ENCODE measurements at regions not wholly inside any gene's neighbourhood (a gene's known extent, or its start where the extent isn't known, plus 50 kb on each side); places are given as distances from the start of the nearest gene placed in this dataset.
"Not testable (repeated sequence)": the region's sequence is repeated elsewhere in the genome, so short reads cannot be mapped to it uniquely, and the experiment has no call there.

DNA sequence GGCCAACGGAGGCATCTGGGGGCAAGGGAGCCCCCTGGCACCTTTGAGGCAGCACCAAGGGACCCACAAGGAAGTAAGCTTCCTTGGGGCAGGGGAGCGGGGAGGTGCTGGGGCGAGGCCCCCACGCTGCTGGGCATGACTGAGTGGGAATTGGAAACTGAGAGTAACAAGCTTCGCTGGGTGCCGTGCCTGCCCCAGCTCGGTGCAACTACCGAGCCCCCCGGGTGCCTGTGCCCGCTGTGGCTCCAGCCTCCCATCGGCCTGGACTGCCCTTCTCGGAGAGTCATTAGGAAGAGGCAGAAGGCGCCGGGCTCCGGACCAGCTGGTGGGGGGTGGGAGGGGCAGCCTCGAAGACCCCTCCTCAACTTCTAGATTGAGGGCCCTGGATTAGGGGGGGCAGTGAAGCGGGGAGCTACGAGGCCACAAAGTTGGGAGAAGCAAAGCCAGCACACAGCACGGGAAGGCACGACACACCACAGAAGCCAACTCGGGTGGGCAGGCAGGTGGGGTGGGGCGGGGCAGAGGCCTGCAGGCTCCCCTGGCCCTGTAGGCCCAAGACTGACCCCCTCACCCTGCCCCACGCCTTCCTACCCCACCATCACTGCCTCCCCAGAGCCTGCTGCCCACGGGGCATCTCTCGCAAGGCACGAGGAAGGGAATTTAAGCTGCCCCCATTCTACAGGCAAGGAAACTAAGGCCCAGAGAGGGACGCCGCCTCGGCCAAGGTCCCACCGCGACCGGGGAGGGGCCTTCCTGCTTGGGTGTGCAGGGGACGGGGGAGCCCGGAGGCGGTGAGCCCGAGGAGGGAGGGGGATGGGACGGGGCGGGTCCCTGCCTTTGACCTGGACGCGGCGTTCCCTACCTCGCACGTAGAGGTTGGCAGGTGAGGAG lies 83.2 kb downstream of the PTPRS start:
- DNase-seq = no peak

DNA sequence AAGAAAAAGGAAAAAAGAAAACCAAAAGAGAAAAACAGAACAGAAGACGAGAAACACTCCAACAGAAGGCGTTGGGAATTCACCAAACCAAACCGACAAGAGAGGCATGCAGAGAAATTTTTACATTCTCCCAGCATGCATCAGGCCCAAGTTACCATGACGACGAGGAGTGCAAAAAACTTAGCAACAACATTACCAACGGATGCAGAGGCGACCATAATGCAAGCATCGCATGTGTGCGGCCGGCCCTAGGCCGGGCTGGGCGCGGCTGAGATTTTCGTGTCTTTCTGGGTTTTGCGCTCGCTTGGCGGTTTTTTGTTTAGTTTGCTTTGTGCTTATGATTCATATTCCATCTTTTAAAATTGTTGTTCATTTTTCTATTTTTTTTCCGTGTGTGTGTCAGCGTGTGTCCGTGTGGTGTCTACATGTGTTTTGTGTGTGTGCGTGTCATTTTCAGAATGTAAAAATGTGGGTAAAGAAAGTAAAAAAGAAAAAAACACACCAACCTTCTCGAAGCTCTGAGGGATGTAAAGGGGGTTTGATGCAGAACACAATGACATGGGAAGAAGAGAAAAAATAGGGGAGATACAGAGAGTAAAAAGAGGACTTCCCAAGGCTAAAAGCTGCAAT lies 84.9 kb downstream of the PTPRS start:
- no peak for DNase-seq

DNA sequence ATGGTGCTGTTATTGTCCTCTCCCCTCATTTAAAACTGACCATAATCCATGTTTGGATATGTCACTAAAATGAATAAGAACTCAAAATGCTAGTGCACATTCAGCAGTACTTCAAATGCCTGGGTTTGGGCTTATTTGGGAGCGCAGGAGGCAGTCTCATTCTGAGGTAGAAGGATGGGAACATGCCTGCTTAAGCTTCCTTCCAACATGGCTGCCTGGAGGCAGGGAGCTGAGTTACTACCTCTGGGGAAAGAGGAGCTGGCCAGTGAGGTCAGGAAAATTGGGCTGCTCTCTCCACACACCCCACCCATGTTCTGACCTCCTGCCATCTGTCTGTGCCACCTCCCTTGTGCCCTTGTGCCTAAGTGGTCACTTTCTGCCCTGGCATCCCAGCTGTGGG lies 85.7 kb downstream of the PTPRS start:
- DNase-seq = no peak

DNA sequence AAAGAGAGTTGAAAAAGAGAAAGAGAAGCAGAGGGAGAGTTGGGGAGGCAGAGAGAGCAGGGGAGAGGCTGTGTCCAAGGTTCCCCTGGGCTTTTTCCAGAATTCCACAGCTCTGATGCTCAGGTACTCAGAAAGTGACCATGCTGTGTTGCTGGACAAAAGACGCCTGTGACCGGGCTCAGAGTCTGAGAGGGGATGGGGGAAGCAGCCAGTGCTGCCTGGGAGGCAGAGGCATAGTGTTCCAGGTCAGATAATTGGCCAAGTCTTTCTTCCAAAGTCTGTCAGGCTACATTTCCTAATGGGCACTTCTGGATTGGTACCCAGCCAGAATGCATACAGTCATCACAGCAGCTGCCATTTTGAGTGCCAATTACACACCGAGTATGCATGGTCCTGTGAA lies 86.1 kb downstream of the PTPRS start:
- DNase-seq = no peak

DNA sequence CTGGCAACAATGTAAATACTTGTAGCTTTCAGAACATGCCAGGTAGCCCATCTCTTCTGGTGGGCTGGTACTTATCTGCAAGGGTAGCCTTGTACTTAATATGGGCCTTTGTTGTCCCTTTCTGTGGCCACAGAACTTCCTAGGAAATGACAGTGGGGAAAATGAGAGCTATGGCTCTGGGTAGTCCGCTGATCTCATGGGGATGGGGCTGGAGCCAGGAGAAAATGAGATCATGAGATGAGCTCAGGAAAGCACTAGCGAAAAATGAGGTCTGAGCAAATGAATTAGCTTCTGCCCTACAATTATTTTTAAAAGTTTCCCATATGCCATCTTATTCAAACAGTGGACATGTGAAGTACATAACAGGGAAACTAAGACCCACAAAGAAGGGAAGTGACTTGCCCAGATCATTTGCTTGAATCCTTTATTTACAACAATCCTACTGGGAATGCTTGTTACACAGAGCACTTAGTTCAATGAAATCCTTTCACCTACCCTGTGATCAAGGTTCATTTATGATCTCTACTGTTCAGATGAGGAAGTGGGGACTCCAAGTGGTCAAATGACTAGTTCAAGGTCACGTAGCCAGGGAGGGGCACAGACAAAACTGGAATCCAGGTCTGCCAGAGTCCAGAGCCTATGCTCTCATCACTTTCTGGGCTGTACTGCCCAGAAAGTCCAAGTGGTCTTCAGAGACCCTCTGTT lies 87.1 kb downstream of the PTPRS start:
- DNase-seq = no peak

DNA sequence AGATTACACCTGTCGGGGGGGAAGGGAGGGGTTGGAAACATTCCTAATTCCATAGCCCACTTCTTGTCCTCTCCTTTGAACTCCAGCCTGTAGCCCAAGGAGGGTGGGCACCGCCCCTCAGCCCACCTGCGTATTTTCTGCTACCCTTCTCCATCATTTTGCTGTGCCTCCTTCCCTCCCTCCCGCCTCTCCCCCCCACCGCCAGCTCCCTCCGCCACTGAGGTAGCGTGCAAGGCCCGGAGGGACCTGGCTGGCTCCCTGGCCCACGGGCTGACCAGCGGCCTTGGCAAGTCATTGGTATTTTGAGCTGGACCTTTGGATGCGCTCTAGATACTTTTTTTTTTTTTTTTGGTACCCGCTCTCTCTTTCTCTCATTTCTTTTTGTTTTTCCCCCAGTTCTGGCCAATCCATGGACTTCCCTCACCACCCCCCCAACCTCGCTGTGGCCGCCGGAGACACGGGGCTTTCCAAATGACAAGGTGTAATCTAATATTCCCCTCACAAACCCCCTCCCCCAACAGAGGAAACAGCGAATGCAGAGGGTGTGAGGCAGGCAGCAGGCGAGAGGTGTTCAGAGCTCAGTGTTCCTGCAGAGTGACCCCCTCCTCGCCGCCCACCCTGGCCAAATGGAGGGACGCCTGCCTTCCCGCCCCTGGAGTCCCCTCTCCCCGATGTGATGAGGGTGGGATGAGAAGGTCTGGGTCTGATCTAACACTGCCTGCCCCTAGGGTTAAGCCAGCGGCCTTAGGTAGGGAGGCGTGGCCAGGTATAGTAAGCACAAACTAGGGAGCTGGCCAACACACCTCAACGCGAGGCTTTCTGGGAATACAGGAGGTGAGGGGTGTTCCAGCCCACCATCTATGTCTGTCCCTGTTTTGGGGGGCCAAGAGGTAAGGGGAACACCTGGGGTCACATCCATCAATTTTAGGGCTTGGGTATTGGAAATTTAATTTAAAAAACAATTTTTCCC lies 89.2 kb downstream of the PTPRS start:
- DNase-seq = no peak

DNA sequence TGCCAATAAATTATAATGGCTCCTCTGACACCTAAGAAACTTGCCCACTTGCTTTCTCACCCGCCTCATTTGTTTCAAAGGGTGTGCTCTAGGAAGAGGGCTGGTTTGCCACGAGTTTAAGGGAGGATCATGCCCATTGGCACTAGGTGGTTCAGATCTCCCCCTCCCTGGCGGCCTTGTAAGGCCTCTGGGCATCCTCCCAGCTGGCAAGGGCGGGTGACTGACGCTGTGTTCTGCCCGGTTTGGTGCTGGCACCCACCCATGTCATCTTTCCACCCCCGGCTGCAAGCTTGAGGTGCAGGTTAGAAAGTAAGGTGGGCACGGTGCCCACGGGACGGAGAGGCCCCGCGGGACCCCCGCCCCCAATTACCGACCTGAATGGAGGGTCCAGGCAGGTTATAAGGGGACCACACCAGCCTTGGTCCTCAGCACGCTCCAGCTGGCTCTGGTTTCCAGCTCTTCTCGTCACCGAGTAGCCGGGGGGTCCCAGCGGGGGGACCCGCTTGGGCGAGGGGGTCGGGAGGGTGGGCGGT lies 90.4 kb downstream of the PTPRS start:
- DNase-seq = no peak

DNA sequence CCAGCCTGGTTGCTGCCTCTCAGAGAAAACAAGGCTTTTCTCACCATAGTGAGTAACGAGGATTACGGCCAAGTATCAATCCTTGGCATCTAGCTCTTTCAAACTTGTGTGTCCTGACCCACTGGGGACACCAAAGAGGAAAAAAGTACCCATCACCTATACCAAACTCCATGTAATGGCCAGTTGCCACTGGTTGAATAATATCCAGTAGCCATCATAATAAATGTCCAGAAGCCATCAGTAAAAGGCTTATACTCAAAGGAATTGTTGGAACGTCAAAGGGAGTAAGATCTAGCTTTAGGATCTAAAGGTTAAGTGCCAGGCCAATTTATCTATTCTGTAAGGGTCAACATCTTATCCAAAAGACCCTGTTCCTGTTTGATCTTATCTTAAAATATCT lies 91.1 kb downstream of the PTPRS start:
- DNase-seq = no peak

DNA sequence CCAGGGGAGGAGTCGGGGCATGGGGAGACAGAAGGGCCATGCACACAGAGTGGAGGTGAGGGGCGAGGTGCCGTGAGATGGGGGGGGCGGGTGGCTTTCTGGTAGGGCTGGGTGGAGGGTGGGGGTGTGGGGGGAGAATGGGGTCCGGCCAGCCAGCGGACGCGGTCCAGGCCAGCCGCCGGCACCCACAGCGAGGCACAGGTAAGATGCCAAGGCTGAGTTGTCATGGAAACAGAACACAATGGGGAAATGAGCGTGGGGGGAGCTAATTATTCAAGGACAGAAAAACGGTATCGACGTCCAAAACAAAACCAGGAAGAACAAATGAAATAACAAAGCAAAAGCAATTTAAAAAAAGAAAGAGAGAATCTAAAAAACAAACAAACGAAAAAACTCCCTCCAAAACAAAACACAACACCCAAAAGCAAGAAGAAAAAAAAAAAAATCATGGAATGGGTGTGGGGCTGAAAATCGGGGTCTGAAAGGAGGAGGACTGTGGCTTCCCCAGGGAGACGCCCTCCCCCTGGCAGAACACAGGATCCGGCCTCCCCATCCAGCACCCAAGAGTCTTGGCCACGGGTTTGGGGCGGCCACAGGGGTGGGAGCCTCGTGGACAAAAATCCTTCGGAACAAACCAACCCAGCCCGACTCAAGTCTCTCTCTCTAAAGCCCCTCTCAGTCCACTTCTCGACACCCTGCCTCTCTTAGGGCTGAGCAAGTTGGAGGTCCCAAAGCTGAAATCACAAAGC lies 92.5 kb downstream of the PTPRS start:
- DNase-seq = no peak

DNA sequence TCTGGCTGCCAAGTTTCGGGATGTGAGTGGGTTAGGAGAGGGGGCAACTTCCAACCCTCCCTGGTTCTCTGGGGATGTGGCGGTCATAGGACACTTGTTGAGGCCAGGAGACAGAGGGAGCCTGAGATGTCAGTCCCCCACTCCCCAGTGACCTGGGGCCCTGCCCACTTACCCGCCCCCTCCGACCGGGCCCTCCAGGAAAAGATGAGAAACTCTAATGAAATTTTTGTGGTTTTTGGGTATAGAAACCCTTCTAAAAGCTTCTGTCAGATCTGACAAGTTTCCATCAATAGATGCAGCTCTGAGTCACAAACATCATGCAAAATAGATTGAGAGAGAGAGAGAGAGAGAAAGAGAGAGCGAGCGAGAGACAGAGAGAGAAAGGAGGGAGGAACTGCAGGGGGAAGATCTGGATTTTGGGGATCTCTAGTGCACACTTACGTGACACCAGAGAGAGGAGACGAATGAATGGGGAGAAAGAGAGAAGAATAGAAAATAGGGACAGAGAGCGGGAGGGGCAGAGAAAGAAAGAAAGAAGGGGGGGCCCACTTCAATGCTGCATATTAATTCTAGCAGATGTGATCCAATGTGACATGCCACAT lies 94.0 kb downstream of the PTPRS start:
- DNase-seq = peak; percentile 56 to 63

DNA sequence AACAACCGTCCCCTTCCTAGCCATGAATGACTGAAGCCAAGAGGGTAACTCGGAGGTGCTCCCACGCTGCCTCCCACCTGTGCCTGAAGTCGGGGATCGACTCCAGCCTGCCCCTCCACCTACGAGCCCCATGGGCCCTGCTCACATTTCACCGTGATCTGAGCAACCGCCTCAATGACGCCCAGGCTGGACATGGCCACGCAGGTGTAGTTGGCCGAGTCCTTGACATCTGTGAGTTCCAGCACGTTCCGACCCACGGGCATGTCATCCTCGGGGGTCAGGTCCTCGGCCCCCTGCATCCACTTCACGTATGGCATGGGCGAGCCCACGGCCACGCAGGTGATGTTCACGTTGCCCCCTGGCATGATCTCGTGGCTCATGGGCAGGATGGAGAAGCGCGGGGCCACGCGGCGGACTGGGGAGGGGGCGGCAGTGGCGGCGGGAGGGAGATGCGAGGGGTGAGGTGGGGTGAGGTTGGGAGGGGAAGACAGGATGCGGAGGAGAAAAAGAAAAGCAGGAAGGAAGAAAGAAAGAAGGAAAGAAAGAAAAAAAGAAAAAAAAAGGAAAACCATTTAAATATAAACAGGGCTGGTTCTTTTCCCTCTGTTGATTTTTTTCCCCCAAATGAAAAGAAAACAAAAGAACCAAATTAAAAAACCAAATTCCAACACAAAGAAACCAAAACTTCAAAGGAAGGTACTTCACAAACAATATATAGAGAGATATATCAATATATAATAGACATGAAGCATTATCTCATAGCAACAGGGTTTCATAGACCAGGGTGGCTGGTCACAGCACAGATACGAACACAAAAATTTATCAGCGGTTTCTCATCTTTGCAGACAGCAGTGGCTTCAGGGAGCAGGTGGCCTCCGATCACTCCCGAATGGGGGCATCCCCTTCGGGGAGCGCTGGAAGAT lies 94.7 kb downstream of the PTPRS start:
- DNase-seq = no peak

DNA sequence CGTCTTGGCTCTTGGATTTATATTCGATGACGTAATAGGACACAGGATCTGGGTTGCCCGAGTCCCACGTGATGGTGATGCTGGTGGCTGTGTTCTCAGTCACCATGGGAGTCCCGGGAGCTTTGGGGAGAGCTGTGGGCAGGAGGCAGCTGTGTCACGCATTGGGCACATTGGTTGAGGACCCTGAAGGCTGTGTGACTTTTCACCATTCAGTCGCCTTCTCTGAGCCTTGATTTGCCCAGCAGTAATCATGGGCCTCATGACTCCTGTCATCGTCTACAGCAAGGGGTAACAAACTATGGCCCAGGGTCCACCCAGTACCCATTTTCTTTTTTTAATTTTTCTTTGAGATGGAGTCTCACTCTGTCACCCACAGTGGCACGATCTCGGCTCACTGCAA lies 96.3 kb downstream of the PTPRS start:
- DNase-seq = no peak

DNA sequence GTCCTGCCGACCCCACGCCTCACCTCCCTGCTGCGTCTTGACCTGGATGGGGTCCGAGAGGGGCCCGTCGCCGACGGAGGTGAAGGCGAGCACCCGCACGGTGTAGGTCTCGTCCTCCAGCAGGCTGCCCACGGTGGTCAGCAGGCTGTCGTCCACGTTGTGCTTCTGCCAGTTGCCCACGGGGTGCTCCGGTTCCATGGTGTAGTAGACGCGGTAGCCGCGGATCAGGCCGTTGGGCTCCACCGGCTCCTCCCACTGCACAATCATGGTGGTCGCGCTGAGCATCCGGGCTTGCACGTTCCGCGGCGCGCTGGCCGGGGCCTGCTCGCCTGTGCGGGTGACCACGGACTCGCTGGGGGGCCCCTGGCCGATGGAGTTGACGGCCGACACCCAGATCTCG lies 96.7 kb downstream of the PTPRS start:
- DNase-seq = no peak

DNA sequence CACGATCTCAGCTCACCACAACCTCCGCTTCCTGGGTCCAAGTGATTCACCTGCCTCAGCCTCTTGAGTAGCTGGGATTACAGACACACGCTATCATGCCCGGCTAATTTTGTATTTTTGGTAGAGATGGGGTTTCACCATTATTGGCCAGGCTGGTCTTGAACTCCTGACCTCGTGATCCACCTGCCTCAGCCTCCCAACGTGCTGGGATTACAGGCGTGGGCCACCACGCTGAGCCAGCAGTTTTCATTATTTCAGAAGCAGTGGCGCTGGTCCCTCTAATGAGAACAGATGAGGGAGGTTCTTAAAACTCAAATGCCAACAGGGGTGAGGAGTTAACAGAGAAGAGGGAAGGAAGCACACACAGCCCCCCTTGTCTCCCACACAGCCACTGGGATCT lies 98.7 kb downstream of the PTPRS start:
- not testable (repeated sequence) for DNase-seq

DNA sequence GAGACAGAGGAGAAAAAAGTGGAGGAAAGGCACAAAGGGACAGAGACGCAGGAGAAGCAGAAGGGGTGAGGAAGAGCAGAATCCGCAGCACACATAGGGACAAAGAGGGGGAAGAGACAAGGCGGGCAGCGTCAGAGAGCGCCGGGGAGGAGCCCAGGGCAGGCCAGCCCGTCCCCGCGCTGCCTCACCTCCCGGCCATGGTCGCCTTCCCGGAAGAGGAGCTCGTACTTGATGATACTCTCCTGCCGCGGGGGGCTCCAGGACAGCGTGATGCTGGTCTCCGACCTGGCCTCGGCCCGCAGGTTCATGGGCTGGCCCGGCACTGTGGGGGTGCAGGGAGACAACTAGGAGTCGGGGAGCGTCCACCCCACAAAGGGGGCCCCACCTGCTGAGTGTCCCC lies 100.6 kb downstream of the PTPRS start:
- DNase-seq = no peak

DNA sequence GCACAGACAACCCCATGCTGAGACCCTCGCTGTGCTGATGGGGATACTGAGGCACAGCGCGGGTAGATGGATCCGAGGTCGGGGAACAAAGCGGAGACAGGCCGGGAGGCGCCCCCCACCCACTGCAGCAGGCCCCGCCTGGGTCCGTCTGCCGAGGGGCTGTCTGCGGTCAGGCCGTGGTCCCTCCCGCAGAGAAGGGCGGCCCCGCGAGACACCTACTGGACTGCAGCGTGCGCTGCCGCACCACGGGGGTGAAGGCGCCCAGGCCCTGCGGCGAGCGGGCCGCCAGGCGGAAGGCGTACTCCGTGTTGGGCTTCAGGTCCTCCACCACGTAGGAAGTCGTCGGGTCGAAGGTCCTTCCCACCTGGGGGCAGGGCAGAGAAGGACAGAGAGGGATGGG lies 101.9 kb downstream of the PTPRS start:
- DNase-seq = no peak

DNA sequence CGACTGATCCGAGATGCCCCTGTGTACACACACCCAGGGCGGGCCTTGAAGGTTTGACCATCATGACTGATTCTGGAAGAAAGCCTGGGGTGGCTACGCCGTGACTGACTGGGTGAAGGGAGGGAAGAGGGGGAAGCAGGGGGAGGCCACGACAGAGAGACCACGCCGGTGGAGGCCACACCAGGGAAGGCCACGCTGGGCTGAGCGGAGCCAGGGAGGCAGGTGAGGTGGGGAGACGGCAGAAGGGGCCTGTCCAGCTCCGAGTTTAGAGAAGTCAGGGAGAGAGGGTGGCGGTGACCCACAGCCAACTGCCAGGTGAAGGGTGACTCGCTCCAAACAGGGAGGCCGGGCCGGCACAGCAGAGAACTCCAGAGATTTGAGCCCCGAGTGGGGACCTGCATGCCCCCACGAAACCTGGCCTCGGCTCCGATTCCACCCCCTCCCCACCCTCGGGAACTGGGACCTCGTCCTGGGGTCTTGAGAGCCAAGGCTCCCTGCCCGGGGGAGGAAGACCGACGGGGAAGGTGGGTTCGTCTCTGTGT lies 102.6 kb downstream of the PTPRS start:
- no peak for DNase-seq

DNA sequence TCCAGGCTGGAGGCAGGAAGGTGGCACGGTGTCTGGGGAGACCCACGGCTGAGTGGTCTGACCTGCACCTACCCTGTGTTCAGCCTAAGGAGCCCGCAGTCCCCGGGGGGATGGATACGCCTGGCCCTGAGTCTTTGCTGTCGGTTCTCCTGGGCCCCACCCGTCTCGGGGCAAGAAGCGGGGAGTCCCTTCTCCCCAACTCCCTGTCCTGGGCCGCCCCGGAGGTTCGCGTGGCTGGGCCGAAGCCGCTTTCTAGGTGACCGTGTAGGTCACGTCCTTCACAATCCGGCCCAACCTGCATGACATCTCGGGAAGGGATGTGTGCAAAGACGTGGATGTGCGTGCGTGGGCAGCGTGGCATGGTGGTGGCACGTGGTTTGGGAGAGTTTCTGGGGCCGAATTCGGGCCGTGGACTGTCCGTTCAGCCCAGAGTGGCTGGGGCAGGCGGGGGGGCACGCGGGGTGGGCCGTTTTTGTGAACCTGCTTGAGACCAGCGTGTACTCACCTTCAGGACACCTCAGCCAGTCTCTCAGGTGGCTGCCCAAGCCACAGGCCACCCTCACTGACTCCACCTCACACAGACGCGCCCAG lies 103.3 kb downstream of the PTPRS start:
- DNase-seq = no peak

DNA sequence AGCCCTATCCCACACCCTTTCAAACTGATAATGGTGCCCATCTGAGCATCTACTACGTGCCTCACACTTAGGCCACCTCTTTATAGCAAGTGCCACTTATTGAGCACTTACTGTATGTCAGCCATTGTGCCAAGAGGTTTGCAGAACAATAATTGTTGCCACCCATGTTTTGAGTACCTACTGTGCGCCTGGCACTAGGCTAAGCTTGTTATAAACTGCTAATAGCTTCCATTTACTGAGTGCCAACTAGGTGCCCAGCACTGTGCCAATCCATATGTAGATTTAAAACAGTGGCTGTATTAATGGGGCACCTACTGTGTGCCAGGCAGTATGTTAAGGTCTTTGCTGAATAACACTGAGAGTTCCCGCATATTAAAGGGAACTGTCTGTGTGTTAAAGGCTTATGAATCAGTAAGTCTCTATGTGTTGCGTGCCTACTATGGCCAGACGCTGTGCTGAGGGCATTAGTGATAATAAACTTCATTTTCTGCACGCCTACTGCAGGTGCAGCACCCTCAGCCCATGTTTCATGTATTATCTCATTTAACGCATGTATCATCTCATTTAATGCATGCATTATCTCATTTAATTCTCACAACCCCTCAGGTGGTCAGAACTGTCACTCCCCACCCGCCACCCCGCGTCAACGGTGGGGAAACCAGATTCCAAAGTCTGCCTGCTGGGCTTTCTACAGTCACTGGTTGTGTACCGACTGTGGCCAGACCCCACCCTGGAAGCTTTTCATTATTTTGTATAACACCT lies 105.0 kb downstream of the PTPRS start:
- no peak for DNase-seq

Data from activated T-cell treated with anti-CD3 and anti-CD28 coated beads, Interleukin-2, amount 50 U/mL, for 48 hours (primary cell).